ENCODE measurements at regions not wholly inside any gene's neighbourhood (a gene's known extent, or its start where the extent isn't known, plus 50 kb on each side); places are given as distances from the start of the nearest gene placed in this dataset.

DNA sequence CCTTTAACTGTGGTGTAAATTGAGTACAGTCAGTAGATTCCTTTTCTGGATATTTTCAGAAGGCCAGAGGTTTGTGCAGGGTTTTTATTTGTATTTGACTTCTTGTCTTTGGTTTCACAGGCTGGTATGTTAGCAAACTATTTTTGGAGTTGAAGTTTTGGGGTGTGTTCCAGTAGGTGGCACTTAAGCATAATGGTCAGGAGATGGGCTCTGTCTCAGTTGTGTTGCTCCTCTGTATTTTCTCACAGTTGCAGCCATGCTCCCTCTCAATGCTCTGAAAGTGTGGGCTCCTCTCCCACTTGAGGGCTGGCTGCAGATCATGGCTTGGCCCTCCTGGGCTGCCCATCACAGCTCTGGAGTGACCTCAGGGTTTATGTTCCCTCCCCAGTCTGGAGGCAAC lies 267.0 kb upstream of the PCSK5 start:
- TF ChIP-seq, protein P1, sequence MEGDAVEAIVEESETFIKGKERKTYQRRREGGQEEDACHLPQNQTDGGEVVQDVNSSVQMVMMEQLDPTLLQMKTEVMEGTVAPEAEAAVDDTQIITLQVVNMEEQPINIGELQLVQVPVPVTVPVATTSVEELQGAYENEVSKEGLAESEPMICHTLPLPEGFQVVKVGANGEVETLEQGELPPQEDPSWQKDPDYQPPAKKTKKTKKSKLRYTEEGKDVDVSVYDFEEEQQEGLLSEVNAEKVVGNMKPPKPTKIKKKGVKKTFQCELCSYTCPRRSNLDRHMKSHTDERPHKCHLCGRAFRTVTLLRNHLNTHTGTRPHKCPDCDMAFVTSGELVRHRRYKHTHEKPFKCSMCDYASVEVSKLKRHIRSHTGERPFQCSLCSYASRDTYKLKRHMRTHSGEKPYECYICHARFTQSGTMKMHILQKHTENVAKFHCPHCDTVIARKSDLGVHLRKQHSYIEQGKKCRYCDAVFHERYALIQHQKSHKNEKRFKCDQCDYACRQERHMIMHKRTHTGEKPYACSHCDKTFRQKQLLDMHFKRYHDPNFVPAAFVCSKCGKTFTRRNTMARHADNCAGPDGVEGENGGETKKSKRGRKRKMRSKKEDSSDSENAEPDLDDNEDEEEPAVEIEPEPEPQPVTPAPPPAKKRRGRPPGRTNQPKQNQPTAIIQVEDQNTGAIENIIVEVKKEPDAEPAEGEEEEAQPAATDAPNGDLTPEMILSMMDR (IDR thresholded peaks at IDR 0.05) = no peak
- TF ChIP-seq, protein P2, sequence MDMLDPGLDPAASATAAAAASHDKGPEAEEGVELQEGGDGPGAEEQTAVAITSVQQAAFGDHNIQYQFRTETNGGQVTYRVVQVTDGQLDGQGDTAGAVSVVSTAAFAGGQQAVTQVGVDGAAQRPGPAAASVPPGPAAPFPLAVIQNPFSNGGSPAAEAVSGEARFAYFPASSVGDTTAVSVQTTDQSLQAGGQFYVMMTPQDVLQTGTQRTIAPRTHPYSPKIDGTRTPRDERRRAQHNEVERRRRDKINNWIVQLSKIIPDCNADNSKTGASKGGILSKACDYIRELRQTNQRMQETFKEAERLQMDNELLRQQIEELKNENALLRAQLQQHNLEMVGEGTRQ (IDR thresholded peaks at IDR 0.05; ENCODE audit: borderline replicate concordance, low read depth, low read length) = no peak
- TF ChIP-seq EZH2phosphoT487 (IDR thresholded peaks at IDR 0.05; ENCODE audit: borderline replicate concordance, low read depth) = no peak
- TF ChIP-seq POLR2AphosphoS5 (IDR thresholded peaks at IDR 0.05; ENCODE audit: low read depth, low read length) = no peak
- TF ChIP-seq, protein P3, sequence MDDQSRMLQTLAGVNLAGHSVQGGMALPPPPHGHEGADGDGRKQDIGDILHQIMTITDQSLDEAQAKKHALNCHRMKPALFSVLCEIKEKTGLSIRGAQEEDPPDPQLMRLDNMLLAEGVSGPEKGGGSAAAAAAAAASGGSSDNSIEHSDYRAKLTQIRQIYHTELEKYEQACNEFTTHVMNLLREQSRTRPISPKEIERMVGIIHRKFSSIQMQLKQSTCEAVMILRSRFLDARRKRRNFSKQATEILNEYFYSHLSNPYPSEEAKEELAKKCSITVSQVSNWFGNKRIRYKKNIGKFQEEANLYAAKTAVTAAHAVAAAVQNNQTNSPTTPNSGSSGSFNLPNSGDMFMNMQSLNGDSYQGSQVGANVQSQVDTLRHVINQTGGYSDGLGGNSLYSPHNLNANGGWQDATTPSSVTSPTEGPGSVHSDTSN (IDR thresholded peaks at IDR 0.05) = no peak
- TF ChIP-seq, protein P4, sequence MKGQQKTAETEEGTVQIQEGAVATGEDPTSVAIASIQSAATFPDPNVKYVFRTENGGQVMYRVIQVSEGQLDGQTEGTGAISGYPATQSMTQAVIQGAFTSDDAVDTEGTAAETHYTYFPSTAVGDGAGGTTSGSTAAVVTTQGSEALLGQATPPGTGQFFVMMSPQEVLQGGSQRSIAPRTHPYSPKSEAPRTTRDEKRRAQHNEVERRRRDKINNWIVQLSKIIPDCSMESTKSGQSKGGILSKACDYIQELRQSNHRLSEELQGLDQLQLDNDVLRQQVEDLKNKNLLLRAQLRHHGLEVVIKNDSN (IDR thresholded peaks at IDR 0.05; ENCODE audit: borderline replicate concordance, low read depth) = no peak
- TF ChIP-seq FOSL2 (IDR thresholded peaks at IDR 0.05; ENCODE audit: borderline replicate concordance, low read depth) = no peak
- no peak for TF ChIP-seq NFIC (IDR thresholded peaks at IDR 0.05; ENCODE audit: borderline replicate concordance)
- TF ChIP-seq TAF1 (IDR thresholded peaks at IDR 0.05; ENCODE audit: borderline replicate concordance, low read depth, low read length) = no peak
- no peak for TF ChIP-seq YY1 (IDR thresholded peaks at IDR 0.05; ENCODE audit: low read depth)
- TF ChIP-seq RAD21 (IDR thresholded peaks at IDR 0.05; ENCODE audit: low read length) = no peak
- TF ChIP-seq RCOR1 (IDR thresholded peaks at IDR 0.05; ENCODE audit: low read length) = no peak
- TF ChIP-seq, protein P5, sequence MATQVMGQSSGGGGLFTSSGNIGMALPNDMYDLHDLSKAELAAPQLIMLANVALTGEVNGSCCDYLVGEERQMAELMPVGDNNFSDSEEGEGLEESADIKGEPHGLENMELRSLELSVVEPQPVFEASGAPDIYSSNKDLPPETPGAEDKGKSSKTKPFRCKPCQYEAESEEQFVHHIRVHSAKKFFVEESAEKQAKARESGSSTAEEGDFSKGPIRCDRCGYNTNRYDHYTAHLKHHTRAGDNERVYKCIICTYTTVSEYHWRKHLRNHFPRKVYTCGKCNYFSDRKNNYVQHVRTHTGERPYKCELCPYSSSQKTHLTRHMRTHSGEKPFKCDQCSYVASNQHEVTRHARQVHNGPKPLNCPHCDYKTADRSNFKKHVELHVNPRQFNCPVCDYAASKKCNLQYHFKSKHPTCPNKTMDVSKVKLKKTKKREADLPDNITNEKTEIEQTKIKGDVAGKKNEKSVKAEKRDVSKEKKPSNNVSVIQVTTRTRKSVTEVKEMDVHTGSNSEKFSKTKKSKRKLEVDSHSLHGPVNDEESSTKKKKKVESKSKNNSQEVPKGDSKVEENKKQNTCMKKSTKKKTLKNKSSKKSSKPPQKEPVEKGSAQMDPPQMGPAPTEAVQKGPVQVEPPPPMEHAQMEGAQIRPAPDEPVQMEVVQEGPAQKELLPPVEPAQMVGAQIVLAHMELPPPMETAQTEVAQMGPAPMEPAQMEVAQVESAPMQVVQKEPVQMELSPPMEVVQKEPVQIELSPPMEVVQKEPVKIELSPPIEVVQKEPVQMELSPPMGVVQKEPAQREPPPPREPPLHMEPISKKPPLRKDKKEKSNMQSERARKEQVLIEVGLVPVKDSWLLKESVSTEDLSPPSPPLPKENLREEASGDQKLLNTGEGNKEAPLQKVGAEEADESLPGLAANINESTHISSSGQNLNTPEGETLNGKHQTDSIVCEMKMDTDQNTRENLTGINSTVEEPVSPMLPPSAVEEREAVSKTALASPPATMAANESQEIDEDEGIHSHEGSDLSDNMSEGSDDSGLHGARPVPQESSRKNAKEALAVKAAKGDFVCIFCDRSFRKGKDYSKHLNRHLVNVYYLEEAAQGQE (IDR thresholded peaks at IDR 0.05; ENCODE audit: low read depth, low read length) = no peak
- no peak for TF ChIP-seq CHD2 (IDR thresholded peaks at IDR 0.05; ENCODE audit: low read length, partially characterized antibody)
